NCI-H526 treated with DMSO at 0.1 percent for 48 hours (cell line): ENCODE measurements at regions not wholly inside any gene's neighbourhood (a gene's known extent, or its start where the extent isn't known, plus 50 kb on each side); places are given as distances from the start of the nearest gene placed in this dataset.

ENCODE experiments used
- DNase-seq: peaks from one replicate; lab custom pipeline; 2025; lab: John Stamatoyannopoulos, UW

DNA sequence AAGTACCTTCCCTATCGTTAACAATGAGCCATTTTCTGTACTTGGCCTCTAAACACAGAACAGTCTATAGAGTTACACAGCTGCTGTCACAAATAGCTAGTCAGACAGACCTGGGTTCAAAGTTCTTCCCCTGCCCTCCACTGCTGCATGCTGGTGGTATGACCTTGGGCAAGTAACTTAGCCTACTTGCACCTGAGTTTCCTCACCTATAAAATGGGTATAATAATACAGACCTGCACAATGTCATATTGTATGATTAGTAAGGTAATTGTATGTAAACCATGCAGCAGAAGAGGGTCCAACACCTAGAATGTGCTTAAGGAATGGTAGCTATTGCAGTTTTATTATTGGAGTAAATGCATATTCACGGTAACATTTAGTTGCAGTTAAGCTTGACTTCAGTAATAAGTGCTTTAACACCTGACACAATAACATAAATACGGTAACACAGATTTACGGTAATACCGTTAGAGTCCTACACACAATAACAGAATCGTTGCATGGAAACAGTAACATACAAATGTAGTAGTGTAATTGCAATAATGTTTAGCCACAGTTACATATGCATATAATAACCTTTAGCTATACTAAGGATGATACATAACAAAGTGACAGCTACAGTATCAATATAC is 193.3 kb upstream of the CSF3R start:
- DNase-seq, result no peak

DNA sequence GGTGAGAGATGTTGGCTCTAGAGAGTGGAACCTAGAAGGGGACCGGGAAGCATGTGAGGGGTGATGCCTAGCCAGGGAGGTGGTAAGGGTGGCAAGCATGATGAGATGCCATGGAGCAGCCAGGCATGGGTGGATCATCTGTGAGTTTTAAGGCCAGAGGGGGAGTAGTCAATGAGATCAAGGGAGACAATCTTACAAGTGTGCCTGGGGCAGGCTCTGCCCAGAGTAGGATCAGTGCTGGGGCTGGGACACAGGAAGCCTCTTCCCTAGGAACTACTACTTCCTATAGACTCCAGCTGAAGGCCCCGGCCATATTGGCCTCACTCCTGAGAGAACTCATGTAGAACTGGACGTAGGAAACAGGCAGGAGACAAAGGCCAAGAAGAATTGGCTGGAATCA is 192.4 kb upstream of the CSF3R start:
- no peak for DNase-seq

DNA sequence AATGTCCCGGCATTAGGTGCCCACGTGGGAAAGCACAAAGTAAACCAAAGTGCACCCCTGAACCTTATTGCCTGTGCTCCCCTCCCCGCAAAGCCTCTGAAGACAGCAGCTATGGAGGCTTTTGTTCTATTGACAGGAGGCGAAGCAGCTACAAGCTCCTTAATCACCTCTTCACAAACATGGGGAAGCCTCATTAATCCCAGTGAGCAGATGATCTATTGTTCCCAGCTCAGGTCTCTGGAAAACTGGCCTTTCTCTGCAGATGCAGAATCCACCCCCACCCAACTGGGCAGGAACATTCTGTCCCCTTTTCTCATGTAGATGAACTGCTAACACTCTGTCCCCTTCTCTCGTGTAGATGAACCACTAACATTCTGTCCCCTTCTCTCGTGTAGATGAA is 190.5 kb upstream of the CSF3R start:
- DNase-seq, result no peak

DNA sequence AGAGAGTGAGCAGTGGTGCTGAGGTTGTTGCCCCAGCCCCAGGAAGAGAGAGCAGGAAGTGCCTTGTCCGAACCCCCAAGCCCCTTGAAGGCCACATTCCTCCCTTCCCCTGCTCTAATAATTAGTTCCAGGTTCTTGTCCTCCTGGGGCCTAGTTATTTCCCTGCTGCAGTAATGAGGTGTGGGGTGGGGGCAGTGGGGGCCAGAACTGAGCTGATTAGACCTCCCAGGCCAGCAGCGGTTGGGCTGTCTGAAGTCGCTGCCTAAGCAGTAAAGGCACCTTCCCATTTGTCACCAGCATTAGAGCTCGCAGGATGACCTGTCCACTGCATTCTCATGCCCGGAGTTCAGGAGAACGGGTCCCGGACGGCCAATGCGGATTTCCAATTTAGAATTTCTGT is 186.5 kb upstream of the CSF3R start:
- DNase-seq, result no peak

DNA sequence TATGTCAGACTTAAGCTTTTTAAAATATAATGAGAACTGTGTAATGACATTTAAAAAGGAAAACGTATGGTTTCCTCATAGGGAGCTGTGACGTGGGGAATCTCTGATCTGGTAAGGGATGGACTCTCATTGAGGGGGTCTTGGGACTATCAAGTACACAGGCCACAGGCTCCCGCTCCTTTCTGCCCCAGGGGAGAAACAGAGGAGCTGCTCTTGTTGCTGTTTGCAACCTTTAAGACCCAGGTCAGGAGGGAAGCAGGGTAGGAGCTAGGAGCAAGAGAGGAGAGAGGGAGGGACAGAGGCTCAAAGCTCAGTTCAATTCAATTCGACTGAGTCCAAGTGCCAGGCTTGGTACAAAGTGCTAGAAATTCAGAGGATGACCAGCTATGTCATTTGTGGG is 185.1 kb upstream of the CSF3R start:
- no peak for DNase-seq

DNA sequence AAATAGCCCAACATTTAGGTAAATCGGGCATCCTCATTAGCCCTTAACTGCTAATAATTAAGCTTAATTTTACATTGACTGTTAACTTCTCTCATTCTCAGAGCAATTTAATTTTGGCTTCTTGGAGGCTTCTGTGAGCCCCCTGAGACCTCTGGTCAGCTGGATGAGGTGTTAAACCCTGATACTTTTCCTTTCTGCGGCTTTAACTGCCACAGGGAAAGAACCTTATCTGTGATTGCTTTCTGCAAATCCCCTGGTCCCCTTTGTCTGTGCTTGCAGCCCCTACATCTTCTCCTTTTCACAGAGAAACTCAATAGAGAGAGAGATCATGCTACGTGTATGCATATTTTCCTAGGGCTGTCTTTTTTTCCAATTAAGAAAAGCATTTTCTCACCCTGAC is 184.5 kb upstream of the CSF3R start:
- DNase-seq, result no peak

DNA sequence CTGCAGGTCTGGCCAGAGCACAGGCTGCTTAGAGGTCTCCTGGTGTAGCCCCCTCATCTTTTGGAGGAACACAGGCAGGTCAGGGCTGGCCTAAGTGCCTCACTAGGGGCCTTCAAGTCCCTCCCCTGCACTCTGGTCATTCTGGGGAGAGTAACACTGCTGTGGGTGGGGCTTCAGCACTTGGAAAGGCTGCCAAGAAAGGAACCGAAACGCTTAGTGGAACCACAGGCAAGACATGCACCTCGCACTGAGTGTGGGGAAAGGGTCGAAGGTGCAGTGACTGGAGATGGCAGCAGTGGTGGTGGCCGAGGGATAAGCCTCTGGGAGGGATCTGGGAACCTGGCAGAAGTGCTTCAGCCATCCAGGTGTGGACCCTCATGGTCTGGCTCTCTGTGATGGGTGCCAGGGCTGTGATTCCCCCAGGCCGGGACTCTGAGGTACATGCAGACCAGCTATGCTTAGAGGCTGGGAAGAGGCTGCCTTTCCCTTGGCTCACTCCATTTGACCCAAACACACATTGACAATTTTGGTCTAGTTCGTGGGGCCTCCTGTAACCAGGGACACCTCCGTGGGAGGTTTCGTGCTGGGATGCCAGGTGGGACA is 182.9 kb upstream of the CSF3R start:
- no peak for DNase-seq

DNA sequence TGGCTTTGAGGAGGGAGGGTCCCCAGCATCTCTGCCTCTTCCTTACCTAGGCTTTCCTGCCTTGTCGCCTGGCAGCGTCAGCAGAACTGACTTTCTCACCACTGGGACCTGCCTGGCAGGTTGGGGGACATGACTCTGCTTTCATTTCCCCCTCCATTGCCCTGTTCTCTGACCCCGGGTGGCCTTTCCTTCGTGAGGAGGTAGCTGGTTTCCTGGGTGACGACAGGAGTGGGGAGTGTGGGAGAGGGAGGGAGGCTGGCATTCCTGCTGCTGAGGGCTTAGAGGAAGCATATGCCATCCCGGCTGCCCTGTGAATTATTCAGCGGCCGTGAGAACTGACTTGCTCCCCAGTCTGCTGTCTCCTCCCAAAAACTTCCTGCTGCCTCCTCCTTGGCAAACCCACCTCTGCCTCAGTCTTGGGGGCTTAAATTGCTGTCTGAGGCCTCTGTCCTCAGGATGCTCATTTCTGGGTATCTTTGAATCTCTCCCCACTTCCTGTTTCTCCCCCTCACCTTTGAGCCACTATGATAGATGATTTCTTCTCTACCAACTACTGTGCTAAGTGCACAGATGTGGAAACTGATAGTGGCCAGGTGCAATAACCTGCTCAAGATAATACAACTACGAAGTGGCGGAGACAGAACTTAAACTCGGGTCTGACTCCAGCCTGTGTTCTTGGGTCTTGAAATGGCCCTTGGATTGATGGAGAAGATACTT is 182.0 kb upstream of the CSF3R start:
- DNase-seq, result no peak

DNA sequence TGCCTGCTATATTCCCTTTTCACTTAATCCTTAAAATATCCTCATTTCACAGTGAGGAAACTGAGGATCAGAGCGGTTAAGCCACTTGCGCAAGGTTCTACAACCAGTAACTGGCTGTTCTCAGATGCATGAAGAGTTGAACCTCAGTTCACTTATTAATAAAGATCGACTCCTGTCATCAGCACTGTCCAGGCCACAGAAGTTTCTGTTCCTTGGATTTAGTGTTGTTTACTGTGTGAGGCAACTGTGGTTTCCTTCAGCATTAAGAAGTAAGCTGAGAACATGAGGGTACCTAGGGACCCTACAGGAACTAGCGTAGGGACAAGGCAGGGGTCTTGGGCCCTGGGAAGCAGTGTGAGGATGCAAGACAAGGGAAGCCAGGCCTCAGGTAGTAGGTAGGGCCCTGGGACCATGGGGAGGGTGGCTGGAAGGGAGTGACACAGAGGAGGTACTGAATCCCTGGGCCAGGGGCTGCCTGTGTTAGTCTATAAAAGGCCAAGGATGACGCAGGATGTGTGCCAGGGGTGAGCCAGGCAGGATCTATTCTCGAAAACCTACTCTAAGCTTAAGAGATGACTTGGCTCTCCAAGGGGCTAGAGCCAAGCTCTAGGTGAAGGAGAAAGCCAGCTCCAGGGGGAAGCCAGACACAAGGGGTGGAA is 181.2 kb upstream of the CSF3R start:
- no peak for DNase-seq

DNA sequence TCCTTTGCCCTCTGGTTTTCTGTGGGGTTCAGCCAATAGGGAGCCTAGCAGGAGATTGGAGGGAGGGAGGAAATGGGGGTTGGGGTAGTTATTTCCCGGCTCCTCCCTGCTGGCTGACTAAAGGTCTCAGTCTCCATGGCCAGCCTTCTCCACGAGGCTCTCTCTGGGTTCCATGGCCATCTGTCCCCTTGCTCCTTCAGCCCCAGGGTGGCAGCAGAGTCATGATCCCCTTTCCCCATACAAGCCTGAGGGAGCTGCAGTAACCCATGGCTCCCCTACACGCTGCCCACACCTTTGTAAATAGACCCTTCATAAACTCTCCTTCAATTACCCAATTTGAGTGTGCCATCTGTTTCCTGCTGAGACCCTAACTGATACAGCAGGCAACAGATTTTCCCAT is 176.1 kb upstream of the CSF3R start:
- no peak for DNase-seq

DNA sequence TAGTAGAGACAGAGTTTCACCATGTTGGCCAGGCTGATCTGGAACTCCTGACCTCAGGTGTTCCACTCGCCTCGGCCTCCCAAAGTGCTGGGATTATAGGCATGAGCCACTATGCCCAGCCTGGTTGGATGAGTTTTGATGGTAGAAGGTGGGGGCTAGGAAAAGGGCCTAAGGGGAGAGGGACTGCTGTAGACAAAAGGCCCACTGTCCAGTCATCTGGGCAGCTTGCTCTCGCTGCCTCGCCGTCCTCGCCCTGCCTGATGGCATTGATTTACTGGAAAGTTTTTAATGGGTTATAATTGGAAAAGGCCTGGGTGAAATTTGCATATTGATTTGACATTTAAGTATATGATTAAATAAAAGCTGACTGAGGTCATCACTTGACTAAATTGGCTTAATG is 175.1 kb upstream of the CSF3R start:
- no peak for DNase-seq

DNA sequence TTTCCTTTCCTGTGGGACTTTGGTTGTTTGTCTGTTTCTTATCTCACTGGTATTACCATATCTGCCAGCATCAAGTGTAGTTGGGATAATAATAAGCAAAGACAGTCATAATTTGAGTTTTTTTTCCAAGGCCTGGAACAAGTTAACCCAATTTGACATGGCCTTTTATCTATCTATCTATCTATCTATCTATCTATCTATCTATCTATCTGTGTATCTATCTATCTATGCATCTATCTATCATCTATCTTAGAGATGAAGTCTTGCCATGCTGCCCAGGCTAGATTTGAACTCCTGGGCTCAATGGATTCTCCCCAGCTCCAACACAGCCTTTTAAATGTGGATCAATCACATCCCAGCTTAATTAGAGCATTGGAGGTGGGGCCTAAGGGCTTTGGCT is 174.1 kb upstream of the CSF3R start:
- no peak for DNase-seq

DNA sequence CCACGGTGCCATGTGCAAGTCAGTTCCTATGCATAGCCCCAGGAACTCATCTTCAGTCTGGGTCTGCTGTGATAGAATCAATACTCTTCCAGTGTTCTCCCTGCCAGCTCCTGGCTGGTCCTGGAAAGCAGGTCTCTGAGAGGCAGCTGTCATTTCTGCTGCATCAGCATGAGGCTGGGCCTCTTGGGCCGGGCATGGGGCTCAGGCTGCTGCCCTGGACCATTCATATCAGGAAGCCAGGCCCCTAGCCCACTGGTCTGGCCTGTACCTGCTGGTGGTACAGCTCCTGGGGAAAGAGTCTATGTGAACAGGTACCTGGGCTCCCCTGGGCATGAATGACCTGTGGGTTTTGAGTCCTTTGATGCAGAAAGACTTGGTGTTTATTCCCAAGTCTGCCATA is 173.6 kb upstream of the CSF3R start:
- no peak for DNase-seq

DNA sequence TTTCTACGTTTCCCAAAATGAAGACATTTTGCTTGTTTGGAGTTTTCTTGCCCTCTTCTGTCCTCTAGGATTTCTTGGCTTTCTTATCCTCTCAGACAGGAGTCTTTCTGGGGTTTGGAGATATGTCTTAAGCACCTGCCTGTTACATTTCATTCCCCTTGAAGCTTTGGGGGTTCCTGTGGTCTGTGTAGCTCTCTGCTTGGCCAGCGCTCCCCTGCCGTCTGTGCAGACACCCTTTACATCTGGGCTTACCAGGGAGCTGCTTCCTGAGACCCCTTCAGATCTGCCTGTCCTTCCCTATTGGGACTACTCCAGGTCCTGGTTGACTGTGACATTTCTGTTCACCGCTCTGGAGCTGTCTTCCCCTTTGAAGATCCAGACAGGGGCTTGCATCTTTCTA is 171.9 kb upstream of the CSF3R start:
- no peak for DNase-seq

DNA sequence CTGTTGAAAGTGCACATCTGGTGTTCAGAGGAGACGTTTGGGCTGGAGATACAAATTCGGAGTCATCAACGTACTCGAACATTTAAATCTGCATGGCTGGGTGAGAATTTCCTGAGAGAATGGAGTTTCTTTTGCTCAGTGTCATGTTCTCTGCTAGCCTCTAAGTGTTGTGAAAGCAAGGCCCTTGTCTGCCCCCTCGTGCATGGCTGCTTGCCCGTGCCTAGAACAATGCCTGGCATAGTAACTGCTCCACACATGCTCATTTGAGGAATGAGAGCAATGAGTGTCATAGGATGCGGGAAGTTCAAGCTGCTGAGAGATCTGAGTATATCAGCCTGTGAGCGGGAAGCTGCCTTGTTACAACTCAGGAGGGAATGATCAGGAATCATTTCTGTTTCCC is 171.1 kb upstream of the CSF3R start:
- DNase-seq, result peak; percentile 13

DNA sequence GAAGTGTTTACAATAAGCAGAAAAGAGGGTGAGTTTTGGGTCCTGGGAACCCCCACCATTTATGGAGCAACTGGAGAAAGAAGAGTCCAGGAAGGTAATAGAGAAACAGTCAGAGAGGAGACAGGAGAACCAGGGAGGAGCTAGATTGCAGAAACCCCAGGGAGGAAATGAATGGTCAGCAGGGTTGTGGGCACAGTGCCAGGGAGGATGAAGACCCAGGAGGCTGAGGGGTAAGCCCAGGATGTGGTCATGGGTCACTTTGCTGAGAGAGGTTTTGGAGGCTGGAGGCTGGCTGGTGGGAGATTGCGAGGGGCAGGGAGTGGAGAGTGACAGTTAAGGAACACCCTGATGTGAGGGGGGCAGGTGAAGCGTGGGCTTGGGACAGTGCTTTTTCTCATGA is 169.9 kb upstream of the CSF3R start:
- no peak for DNase-seq

DNA sequence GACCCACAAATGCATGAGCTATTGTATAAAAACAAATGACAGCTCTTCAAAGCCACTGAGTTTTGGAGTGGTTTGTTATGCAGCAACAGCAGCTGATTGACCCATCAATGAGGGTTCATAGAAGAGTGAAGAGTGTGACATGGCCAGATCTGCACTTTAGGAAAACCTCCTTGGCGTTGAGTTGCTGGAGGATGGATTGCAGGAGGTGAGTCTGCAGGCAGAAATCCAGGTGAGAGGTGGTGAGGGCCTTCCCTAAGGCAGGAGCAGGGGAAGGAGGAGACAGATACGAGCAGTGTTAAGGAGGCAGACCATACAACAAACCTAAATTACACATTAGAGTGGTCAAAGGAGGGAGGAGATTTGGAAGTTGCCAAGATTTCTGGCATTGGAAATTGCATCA is 169.3 kb upstream of the CSF3R start:
- DNase-seq, result no peak

DNA sequence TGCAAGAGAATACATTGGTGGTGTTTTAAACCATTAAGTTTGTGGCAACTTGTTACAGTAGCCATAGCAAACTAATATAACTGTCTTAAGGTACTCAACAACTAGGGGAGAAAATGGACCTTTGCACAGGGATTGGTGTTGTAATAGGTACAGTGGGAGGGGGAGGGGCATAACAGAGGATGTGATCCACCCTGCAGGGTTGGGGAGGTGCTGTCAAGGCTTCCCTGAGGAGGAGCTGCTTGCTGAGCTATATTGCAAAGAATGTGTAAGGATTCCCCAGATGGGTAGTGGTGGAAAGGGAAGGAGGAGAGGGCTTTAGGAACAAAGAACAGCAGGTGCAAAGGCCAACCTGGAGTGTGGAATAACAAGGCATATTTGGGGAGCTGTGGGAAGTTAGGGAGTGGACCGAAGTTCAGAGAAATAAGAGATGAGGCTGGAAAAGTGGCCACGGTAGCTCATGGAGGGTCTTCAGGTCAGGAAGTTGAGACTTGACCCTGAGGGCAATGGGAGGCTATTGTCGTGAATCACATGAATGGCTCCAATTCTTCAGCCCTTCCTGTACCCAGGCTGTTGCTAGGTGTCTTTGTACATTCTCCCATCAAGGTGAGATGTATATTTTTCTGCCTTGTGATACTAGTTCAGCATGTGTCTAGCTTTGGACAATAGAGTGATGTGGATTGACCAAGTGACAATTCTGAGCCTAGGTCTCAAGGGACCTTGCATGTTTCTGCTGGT is 168.6 kb upstream of the CSF3R start:
- no peak for DNase-seq

DNA sequence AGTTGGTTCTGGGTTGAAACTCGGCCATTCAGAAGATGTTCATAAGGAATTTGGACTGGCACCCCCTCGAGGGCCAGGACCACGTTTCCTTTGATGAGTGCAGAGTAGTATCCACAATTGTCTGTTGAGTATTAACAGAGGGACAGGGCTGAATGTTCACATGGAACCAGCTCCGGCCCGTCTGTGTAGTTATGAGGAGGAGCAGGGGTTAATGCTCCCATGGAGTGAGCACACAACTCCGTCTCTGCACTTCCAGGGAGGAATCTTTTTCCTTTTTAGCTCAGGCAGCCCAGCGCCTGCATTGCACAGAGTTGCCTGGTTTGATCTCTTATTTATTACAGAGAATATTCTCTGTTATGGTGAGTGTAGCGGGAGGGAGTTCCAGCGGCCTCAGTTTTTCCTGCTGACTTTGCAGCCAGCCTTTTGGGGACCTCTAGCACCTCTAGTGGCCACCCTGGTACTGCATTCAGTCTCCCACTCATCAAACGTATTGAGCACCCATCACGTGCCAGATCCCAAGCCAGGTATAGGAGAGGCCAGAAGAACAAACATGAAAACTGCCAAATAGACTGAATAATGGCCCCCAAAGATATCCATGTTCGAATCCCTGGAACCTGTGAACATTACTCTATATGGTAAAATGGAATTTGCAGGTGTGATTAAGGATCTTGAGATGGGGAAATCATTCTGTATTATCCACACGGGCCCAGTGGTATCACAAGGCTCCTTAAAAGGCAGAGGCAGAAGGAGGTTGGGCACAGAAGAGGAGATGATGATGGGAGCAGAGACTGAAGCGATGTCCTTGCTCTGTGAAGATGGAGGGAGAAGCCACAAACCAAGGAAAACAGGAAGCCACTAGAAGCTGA is 167.7 kb upstream of the CSF3R start:
- DNase-seq, result peak; percentile 66

DNA sequence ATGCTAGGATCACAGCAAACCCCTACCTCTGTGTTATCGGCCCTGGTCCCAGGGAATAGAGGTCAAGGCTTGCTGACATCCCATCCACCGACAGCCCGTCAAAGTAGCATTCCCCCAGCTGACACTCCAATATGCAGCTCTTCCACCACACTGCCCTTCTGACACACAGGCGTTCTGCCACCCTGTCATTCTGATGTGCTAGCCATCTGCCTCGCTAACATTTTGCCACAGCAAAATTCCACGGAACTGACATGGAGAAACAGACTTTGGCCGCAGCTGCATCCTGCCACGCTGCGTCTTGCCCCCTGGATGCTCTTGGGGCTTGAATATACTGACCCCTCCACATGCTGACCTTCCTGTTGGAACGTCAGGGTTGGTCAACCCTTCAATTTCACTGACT is 163.2 kb upstream of the CSF3R start:
- no peak for DNase-seq

DNA sequence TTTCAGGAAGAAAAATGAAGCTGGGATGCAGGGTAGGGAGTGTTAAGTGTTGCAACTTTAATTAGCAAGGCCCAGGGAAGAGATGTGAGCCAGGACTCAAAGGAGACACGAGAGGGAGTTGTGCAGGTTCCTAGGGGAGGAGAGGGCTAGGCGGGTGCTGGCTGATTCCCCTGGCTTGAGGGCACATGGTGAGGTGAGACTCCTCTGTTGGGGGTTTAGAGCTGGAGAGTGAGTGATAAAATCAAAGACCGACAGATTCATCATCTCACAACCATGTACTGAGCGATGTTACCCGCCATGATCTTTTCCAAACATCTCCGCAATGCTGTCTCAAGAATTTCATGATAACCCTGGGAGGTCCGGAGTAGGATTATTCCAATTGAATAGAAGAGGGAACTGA is 161.8 kb upstream of the CSF3R start:
- DNase-seq, result no peak
